Loucy (cell line): ENCODE measurements at regions not wholly inside any gene's neighbourhood (a gene's known extent, or its start where the extent isn't known, plus 50 kb on each side); places are given as distances from the start of the nearest gene placed in this dataset.

Source experiments
- EZH2phosphoT487 ChIP-seq: fragments of 200-600 bp; IDR thresholded peaks from 2 replicates; pipeline ENCODE4 v1.6.1; 2018; ENCODE audit warnings: antibody characterized with exemption, mild to moderate bottlenecking, moderate library complexity, borderline replicate concordance
- TF ChIP-seq, protein P1 (sequence below): fragments of 200-600 bp; sonication (generic); conservative IDR thresholded peaks from 2 replicates; pipeline ENCODE4 v1.5.1; 2014; ENCODE audit warnings: mild to moderate bottlenecking, antibody characterized with exemption, low read length

DNA sequence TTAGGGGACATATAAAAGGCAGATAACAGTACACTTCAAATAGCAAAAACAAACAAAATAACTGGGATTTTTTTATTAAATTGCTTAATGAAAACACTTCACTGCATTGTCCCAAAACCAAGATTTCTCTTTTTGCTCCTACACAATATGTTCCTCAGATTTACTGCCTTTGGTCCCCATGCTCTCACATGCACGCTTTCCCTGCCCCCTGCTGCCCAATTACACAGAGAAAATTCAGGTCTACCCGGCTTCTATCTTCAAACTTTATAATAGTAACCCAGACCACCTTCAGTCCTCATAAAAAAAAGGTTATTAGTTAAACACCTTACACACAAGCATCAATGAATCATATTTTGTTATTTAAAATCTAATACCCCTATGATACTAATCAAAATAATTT is 673.8 kb upstream of the HS3ST5 start:
- TF ChIP-seq, protein P1, sequence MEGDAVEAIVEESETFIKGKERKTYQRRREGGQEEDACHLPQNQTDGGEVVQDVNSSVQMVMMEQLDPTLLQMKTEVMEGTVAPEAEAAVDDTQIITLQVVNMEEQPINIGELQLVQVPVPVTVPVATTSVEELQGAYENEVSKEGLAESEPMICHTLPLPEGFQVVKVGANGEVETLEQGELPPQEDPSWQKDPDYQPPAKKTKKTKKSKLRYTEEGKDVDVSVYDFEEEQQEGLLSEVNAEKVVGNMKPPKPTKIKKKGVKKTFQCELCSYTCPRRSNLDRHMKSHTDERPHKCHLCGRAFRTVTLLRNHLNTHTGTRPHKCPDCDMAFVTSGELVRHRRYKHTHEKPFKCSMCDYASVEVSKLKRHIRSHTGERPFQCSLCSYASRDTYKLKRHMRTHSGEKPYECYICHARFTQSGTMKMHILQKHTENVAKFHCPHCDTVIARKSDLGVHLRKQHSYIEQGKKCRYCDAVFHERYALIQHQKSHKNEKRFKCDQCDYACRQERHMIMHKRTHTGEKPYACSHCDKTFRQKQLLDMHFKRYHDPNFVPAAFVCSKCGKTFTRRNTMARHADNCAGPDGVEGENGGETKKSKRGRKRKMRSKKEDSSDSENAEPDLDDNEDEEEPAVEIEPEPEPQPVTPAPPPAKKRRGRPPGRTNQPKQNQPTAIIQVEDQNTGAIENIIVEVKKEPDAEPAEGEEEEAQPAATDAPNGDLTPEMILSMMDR = no peak
- TF ChIP-seq EZH2phosphoT487 = no peak
